Lung microvascular endothelial cell (primary cell): ENCODE measurements at regions not wholly inside any gene's neighbourhood (a gene's known extent, or its start where the extent isn't known, plus 50 kb on each side); places are given as distances from the start of the nearest gene placed in this dataset.
"Not testable (repeated sequence)": the region's sequence is repeated elsewhere in the genome, so short reads cannot be mapped to it uniquely, and the experiment has no call there.

Experiments
- DNase-seq, 2 donors: peaks; one replicate each; pipeline versions ENCODE4 v3.0.0 to v3.0.0-alpha.2; 2010; ENCODE audit warnings: low read depth in 2 of 2

- DNase-seq, result no peak
Observed at GRCh38 chr3:124361566-124361965, 368.7 kb upstream of the UMPS start.

- no peak for DNase-seq
Observed at GRCh38 chr3:124362455-124362854, 367.8 kb upstream of the UMPS start.

- DNase-seq, result peak; percentile 50 to 56
Observed at GRCh38 chr3:124363476-124363875, 366.8 kb upstream of the UMPS start.

GRCh38 chr3:124364317-124365020, 365.8 kb upstream of the UMPS start:
- DNase-seq, result no peak

DNA sequence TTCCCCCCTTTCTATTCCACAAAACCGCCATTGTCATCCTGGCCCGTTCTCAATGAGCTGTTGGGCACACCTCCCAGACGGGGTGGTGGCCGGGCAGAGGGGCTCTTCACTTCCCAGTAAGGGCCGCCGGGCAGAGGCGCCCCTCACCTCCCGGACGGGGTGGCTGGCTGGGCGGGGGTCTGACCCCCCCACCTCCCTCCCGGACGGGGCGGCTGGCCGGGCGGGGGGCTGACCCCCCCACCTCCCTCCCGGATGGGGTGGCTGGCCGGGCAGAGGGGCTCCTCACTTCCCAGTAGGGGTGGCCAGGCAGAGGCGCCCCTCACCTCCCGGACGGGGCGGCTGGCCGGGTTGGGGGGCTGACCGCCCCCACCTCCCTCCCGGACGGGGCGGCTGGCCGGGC, 363.6 kb upstream of the UMPS start:
- not testable (repeated sequence) for DNase-seq

GRCh38 chr3:124372775-124373174, 357.5 kb upstream of the UMPS start:
- DNase-seq, result no peak

DNA sequence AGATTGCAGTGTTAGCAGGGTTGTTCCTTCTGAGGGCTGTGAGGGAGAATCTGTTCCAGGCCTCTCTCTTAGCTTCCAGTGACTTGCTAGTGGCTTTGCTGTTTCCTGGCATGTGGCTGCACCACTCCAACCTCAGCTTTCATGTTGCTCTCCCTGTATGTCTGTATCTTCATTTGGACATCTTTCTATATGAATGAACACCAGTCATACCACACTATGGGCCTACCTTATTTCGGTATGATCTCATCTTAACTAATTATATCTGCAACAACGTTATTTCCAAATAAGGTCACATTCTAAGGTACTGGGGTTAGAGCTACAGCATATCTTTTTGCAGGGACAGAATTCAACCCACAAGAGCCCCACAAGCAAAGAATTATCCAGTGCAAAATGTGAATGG, 356.7 kb upstream of the UMPS start:
- no peak for DNase-seq

DNA sequence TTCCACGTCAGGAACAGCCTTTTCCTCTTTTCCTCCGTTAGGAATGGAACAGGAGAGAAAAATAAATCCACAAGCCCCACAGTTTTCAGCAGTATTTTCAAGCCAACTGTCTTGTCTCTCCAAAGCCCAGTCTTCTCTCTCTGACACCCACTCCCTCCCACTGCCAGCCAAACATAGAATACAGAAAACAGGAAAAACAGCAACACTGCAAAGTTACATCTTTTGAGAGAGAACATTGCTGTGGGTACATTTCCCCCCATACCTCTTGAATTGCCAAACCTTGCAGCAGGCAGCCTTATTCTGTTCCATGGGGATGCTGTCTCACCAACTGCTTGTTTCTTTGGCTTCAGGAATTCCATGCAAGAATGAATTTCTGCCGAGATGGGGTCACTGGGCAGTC, 355.7 kb upstream of the UMPS start:
- DNase-seq, result no peak

DNA sequence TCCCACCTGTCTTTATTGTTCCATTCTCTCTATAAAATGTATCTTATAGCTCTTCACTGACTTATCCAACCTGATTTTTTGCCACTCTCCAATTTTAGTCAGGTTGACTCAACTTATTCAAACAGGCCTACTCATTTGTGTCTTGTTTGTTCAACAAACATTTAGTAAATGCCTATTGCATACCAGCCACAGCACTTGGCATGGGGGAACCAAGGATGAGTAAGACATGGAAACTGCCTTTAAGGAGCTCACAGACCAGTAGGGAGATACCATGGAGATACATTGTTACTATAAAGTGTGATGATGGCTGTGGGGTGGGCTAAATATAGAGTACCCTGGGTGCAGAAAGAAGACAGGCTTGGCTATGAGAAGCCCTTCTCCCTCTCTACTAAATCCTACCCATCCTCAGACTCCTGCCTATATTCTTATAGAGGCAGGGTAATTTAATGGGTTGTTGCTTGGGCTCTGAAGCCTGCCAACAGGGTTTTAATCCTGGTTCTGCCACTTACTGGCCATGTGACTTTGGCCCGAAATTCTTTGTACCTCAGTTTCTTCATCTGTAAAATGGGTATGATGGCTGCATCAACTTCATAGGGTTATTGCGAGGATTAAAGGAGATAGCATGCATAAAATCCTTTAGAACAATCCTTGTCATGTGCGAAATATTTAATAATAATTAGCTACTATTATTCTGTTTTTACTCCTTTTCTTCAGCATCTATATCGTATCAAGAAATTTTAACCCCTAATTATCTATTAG, 348.5 kb upstream of the UMPS start:
- no peak for DNase-seq

GRCh38 chr3:124383051-124383450, 347.2 kb upstream of the UMPS start:
- DNase-seq, result no peak

- DNase-seq, result no peak
Observed at GRCh38 chr3:124383846-124384466, 346.3 kb upstream of the UMPS start.

DNA sequence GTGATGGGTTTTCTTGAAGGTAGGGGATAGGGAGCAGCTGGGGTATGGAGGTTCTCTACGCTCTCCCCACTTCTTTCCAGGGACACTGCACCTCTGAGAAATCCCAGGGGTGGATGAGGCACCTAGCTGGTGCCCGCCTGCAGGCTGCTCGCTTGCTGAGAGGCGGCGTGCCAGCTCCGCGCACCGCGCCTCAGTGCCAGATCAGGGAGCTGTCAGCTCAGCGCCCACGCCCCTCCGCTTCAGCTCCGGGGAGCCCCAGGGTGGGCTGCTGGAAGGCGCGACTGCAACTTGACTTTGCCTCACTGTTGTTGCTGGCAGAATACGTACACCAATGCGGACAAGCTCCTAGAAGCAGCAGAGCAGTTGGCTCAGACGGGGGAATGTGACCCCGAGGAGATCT, 345.7 kb upstream of the UMPS start:
- DNase-seq, result no peak

DNA sequence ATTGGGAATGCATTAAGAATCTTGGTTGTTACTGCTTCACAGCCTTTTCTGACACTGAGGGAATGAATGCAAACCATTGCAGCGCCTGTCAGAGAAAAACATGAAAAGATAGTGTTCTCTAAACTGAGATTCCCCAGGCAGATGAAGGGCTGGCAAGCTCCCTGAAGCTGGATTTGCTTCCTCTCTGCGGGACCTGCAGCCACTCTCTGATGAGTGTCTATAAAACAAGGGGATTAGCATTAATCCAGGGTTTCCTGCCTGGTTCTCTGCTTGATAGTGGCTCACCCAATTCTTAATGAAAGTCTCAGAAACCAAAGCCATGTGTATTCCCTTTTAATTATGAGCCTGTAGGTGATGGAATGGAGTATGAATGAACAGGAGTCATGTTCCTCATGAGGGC, 344.3 kb upstream of the UMPS start:
- no peak for DNase-seq

DNA sequence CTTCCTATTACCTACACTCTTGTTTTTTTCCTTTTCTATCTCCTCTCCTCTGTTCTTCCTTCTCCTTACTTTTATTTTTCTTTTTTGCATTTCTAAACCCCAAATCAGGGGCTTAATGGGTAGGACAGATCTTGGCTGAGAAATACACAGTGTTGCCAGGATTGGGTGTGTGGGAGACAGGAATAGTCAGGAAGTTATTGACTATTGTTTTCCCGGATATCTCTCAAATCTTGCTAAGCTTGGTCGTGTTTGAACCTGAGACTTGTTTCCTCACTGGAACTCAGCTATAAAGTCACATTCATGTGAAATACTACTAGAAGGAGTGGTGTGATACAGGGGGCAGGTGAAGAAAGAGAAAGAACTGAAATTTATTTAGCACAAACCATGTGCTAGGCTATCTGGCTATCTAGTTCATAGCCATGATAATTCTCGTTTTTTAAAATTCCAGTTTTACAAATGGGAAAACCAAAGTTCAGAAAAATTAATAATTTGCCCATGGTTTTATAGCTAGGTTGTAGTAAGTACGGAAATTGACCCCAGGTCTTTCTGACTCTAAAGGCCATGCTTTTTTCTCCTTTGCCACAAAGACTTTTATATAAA, 343.2 kb upstream of the UMPS start:
- DNase-seq, result peak; percentile 7 to 20

DNA sequence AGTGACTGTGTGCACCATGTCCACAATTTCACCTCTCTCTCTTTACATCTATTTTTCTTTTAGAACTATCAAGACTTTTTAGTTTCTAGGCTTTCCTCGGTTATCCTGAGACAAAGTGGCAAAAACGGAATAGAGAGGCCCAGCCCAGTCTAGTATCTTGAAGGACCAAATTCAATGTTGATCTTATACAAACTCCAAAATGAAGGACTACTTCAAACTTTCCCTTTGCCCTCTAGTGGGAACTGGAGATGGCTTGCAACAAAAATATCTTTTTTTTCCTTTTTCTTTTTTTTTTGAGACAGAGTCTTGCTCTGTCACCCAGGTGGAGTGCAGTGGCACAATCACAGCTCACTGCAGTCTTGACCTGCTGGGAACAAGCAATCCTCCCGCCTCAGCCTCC, 338.5 kb upstream of the UMPS start:
- DNase-seq, result no peak

DNA sequence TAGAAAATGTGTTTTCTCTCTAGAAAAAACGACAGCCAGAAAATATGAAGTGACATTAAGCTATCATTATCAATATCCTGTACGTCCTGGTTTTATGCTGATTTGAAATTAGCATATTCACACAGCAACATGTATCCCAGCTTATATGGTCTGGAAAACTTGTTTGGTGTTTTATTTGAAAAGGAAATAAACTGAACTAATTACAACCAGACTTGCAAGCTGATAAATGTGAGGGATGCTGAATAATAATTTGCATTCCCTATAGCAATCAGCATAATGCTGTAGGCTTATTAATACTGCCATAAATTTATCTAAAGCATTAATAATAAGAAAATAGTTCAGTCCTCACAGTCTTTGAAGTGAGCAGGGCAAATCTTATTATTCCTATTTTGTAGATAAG, 336.9 kb upstream of the UMPS start:
- DNase-seq, result no peak

DNA sequence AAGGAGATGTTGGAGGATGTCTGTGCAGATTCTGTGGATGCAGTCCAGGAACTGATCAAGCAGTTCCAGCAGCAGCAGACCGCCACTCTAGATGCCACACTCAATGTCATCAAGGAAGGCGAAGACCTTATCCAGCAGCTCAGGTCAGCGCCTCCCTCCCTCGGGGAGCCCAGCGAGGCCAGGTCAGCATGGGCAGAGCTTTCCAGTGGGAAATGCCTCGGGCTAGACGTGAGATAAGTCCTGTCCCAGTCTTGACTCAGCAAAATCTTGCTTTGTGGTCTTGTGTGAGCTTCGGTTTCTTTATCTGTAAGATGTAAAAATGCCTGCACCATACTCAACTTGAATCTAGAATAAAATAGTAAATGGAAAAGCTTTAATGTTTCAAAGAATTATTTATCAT, 335.1 kb upstream of the UMPS start:
- no peak for DNase-seq

GRCh38 chr3:124395584-124396338, 334.5 kb upstream of the UMPS start:
- DNase-seq, result no peak

GRCh38 chr3:124396339-124396950, 333.8 kb upstream of the UMPS start:
- no peak for DNase-seq

DNA sequence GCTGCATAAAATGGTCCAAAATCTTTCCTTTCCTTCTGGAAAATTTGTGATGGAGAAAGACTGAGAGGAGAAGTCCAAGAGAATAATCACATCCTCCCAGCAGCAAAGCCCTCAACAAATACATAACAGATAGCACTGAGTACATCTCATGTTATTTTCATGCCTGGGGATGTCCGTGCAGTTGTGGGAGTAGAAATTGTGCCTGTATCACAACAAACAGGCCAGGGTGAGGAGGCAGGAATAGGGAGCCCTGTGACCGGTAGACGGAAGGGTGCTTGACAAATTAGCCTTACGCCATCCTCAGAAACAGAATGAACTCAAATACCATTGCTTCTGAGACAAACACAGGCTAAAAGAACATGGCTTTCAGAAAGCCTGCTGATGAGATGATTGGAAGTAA, 333.2 kb upstream of the UMPS start:
- no peak for DNase-seq

DNA sequence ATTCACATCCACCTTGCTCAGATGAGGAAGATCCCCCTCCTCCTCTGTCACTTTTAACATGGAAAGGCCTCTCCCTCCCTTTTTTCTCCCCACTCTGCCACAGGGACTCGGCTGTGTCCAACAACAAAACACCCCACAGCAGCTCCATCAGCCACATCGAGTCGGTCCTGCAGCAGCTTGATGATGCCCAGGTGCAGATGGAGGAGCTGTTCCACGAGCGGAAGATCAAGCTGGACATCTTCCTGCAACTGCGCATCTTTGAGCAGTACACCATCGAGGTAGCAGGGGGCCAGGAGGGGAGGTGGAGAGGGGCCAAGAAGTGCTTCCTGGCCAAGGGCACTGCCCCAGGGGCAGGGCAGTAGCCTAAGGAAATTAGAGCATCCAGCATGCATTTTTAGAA, 331.7 kb upstream of the UMPS start:
- no peak for DNase-seq
